B cell (primary cell): ENCODE measurements at regions not wholly inside any gene's neighbourhood (a gene's known extent, or its start where the extent isn't known, plus 50 kb on each side); places are given as distances from the start of the nearest gene placed in this dataset.

ENCODE experiments used
- ATAC-seq: fragments of 200-7000 bp; cut with Tn5 transposase; one replicate; pipeline ENCODE4 v1.10.0; 2021; ENCODE audit warnings: low read depth, mild to moderate bottlenecking, moderate number of reproducible peaks, moderate library complexity
- CTCF ChIA-PET: fragments of 350-600 bp; sonication (Branson Sonifier 250); formaldehyde crosslinking; loops from one replicate; lab custom pipeline; 2021; ENCODE audit warnings: antibody characterized with exemption, inconsistent platforms; lab: Charles Lee
- POLR2A ChIA-PET: fragments of 350-600 bp; sonication (Branson Sonifier 250); formaldehyde crosslinking; loops from one replicate; lab custom pipeline; 2021; ENCODE audit warnings: antibody characterized with exemption; lab: Charles Lee
- DNase-seq: peaks from one replicate; pipeline ENCODE4 v3.0.0; 2013
- H2AFZ ChIP-seq: 2 replicates; pipeline ENCODE4 v1.6.1; 2012; ENCODE audit warnings: mild to moderate bottlenecking, low read depth, low read length; ENCODE audit not compliant: insufficient read depth, poor library complexity, severe bottlenecking
- H3K27ac ChIP-seq, 2 donors: 1 replicate in 1 of 2; 2 replicates in 1 of 2; pipeline ENCODE4 v1.5.1; 2012 to 2013; ENCODE audit warnings: low read length in 2 of 2, mild to moderate bottlenecking in 2 of 2, moderate library complexity in 1 of 2
- H3K27me3 ChIP-seq, 4 experiments: fragments of 200-600 bp in 1 of 4; sonication (generic) in 1 of 4; replicated peaks in 1 of 4; 1 replicate in 2 of 4; 2 replicates in 2 of 4; pipeline versions ENCODE4 v1.6.1 to v1.7.0; 2013 to 2016; ENCODE audit warnings: low read length in 3 of 4, mild to moderate bottlenecking in 2 of 4, mixed read lengths in 1 of 4, moderate library complexity in 1 of 4; ENCODE audit not compliant: insufficient read depth in 4 of 4, control insufficient read depth in 3 of 4; ENCODE audit errors: control extremely low read depth in 1 of 4
- H3K36me3 ChIP-seq, 2 experiments: replicated peaks in 1 of 2; 1 replicate in 1 of 2; 2 replicates in 1 of 2; pipeline versions ENCODE4 v1.6.1 to v1.7.1; 2013; ENCODE audit warnings: low read length in 1 of 2; ENCODE audit not compliant: insufficient read depth in 2 of 2, control insufficient read depth in 1 of 2; ENCODE audit errors: control extremely low read depth in 1 of 2, extremely low read depth in 1 of 2
- H3K4me1 ChIP-seq, 2 donors: fragments of 200-600 bp in 1 of 2; sonication (generic) in 1 of 2; 1 replicate in 1 of 2; 2 replicates in 1 of 2; pipeline versions ENCODE4 v1.5.1 to v1.6.1; 2013 to 2017; ENCODE audit warnings: low read length in 2 of 2; ENCODE audit not compliant: control insufficient read depth in 2 of 2, insufficient read depth in 2 of 2
- H3K4me2 ChIP-seq: replicated peaks from 2 replicates; pipeline ENCODE3; 2012; ENCODE audit warnings: mild to moderate bottlenecking, low read depth, low read length; ENCODE audit not compliant: poor library complexity, severe bottlenecking
- H3K4me3 ChIP-seq, 5 experiments: fragments of 200-600 bp in 1 of 5; sonication (generic) in 1 of 5; 1 replicate in 3 of 5; 2 replicates in 2 of 5; pipeline versions ENCODE4 v1.5.1 to v1.7.0; 2011 to 2016; ENCODE audit warnings: low read length in 4 of 5, mild to moderate bottlenecking in 4 of 5, low read depth in 2 of 5, control low read depth in 1 of 5, moderate library complexity in 1 of 5; ENCODE audit not compliant: insufficient read depth in 1 of 5; ENCODE audit errors: control extremely low read depth in 1 of 5, extremely low read depth in 1 of 5
- H3K79me2 ChIP-seq: fragments of 200-600 bp; sonication (generic); one replicate; pipeline ENCODE4 v1.6.0; 2016; ENCODE audit warnings: low read length; ENCODE audit not compliant: control insufficient read depth, insufficient read depth
- H3K9ac ChIP-seq: fragments of 200-600 bp; sonication (generic); 2 replicates; pipeline ENCODE4 v1.6.1; 2017; ENCODE audit warnings: mild to moderate bottlenecking, low read length, moderate library complexity
- H3K9me3 ChIP-seq, 3 donors: one replicate each; pipeline versions ENCODE4 v1.6.1 to v1.7.1; 2013; ENCODE audit warnings: low read length in 2 of 3; ENCODE audit not compliant: control insufficient read depth in 2 of 3, insufficient read depth in 1 of 3; ENCODE audit errors: control extremely low read depth in 1 of 3
- H4K20me1 ChIP-seq: 2 replicates; pipeline ENCODE4 v1.6.0; 2012; ENCODE audit warnings: mild to moderate bottlenecking, low read length; ENCODE audit not compliant: insufficient read depth, control insufficient read depth, poor library complexity, severe bottlenecking
- H3K27ac Mint-ChIP-seq: one replicate; pipeline ENCODE4 v1.8.0; 2021; ENCODE audit warnings: mixed read lengths
- H3K27me3 Mint-ChIP-seq: one replicate; pipeline ENCODE4 v1.8.0; 2021; ENCODE audit warnings: mixed read lengths
- H3K4me1 Mint-ChIP-seq: one replicate; pipeline ENCODE4 v1.8.0; 2021; ENCODE audit warnings: mixed read lengths
- H3K4me3 Mint-ChIP-seq: one replicate; pipeline ENCODE4 v1.8.0; 2021; ENCODE audit warnings: mixed read lengths
- H3K9me3 Mint-ChIP-seq: one replicate; pipeline ENCODE4 v1.8.0; 2022; ENCODE audit warnings: mixed read lengths; ENCODE audit not compliant: insufficient read depth
- EZH2 ChIP-seq: IDR thresholded peaks from 2 replicates; pipeline ENCODE4 v1.6.1; 2012; ENCODE audit warnings: borderline replicate concordance, low read depth, mild to moderate bottlenecking, moderate library complexity, low read length; ENCODE audit not compliant: insufficient read depth, poor library complexity, severe bottlenecking
- WGBS: methylation state at CpG from one replicate; pipeline ENCODE4 v1.1.5; 2013; ENCODE audit warnings: missing lambda C conversion rate; ENCODE audit not compliant: insufficient coverage; 5-methylcytosine and 5-hydroxymethylcytosine counted together
- intact Hi-C: fragments of 100-400 bp; cut with micrococcal nuclease; formaldehyde crosslinking; loops from one replicate; pipeline ENCODE4 v1.10.0; 2022
- TF ChIP-seq, protein P1 (sequence below): fragments of 200-600 bp; IDR thresholded peaks from one replicate; pipeline ENCODE4 v1.8.0; 2022; ENCODE audit warnings: antibody characterized with exemption, mild to moderate bottlenecking

- Mint-ChIP-seq H3K27ac (no peak overlapping the region), H3K4me3 (no peak overlapping the region), H3K27me3 (no peaks in the 10 kb centered on the region), H3K9me3 (peaks cover 2% of the 10 kb centered on the region), H3K4me1 (no peaks in the 10 kb centered on the region)
- Histone ChIP-seq H3K27ac (no peak overlapping the region), H3K9ac (no peak overlapping the region), H3K79me2 (no peaks in the 10 kb centered on the region), H3K4me2 (no peak overlapping the region), H3K36me3 (no peaks in the 10 kb centered on the region), H3K4me1 (no peaks in the 10 kb centered on the region), H2AFZ (no peak overlapping the region), H3K4me3 (no peak overlapping the region), H4K20me1 (no peaks in the 10 kb centered on the region), H3K9me3 (peaks cover 0 to 22% (median 0%) of the 10 kb centered on the region in 3 donors), H3K27me3 (no peaks in the 10 kb centered on the region)
- no peak for TF ChIP-seq EZH2
- TF ChIP-seq, protein P1, sequence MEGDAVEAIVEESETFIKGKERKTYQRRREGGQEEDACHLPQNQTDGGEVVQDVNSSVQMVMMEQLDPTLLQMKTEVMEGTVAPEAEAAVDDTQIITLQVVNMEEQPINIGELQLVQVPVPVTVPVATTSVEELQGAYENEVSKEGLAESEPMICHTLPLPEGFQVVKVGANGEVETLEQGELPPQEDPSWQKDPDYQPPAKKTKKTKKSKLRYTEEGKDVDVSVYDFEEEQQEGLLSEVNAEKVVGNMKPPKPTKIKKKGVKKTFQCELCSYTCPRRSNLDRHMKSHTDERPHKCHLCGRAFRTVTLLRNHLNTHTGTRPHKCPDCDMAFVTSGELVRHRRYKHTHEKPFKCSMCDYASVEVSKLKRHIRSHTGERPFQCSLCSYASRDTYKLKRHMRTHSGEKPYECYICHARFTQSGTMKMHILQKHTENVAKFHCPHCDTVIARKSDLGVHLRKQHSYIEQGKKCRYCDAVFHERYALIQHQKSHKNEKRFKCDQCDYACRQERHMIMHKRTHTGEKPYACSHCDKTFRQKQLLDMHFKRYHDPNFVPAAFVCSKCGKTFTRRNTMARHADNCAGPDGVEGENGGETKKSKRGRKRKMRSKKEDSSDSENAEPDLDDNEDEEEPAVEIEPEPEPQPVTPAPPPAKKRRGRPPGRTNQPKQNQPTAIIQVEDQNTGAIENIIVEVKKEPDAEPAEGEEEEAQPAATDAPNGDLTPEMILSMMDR: no peak
- DNase-seq (no peak), ATAC-seq (no peak)
- intact Hi-C loops: no loop called here
- ChIA-PET POLR2A (no interaction called here), CTCF (no interaction called here)
- 60% methylated on average over 2 of the region's 6 CpGs for WGBS
Measured at GRCh38 chr14:98966475-98967162, 305.4 kb downstream of the BCL11B start.

DNA sequence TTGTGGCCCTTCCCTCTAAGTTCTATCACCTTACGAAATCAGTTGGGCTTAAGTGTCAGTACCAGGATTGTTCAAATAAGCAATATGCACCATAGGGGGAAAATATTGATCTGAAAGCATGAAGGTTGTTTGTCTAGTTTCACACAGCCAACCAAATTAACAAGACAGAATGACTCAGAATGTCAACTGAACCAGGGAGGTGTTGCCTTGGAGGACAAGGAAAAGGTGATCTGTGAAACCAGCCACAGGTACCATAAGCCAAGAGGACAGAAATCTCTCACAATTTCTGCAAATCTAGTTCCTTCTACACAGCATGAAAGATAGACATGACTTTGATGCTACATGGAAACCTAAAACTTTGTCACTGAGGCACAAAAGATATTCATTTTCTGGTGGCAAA, 297.9 kb downstream of the BCL11B start:
- no peaks in the 10 kb centered on the region for H3K36me3 ChIP-seq
- H3K9ac ChIP-seq: no peak overlapping the region
- H4K20me1 ChIP-seq: no peaks in the 10 kb centered on the region
- no peak for DNase-seq
- no peaks in the 10 kb centered on the region for H3K9me3 ChIP-seq
- no CpG with 5 or more reads among the region's 1 CpG for WGBS
- H3K9me3 Mint-ChIP-seq: peaks cover 3% of the 10 kb centered on the region
- H3K4me3 Mint-ChIP-seq: no peak overlapping the region
- CTCF ChIA-PET: no interaction called here
- POLR2A ChIA-PET: no interaction called here
- TF ChIP-seq, protein P1: no peak
- TF ChIP-seq EZH2: no peak
- no peaks in the 10 kb centered on the region for H3K27me3 ChIP-seq
- H3K4me3 ChIP-seq: no peak overlapping the region
- no peak overlapping the region for H3K27ac Mint-ChIP-seq
- no peak overlapping the region for H3K27ac ChIP-seq
- no peaks in the 10 kb centered on the region for H3K79me2 ChIP-seq
- H3K4me1 ChIP-seq: no peaks in the 10 kb centered on the region
- H2AFZ ChIP-seq: no peak overlapping the region
- no peak overlapping the region for H3K4me2 ChIP-seq
- intact Hi-C loops: no loop called here
- H3K4me1 Mint-ChIP-seq: no peaks in the 10 kb centered on the region
- H3K27me3 Mint-ChIP-seq: no peaks in the 10 kb centered on the region
- ATAC-seq: no peak
